ENCODE measurements at regions not wholly inside any gene's neighbourhood (a gene's known extent, or its start where the extent isn't known, plus 50 kb on each side); places are given as distances from the start of the nearest gene placed in this dataset.
A peak's percentile ranks its signal among the peaks of the same experiment; 100 is the strongest.

DNA sequence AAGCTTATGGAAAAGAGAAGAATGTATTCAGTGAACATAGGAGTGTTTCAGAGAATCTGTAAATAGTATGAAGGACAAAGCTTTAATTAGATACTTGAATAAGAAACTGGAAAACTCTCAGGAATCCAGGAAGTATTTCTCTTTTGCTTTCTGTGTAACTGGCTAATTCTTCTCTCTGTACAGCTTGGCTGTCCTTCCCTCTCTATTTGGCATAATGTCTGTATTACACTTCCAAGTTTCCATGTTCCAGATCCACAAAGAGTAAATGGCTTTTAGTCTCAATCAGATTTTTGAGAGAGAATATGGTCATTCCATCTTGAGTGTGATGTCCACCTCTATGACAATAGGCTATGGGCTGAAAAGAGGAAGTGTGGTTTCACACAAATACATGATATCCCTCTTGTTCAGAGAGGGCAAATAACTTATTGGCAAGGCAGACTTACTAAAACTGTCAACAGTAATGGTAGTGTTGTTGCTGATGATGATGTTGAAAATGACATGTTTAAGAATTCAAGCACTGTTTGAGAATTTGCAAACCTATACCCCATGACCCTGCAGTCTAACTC lies 129.2 kb upstream of the ERBB4 start:
- no peak for DNase-seq (ENCODE audit: low read depth)
- H3K4me3 ChIP-seq (ENCODE audit: low read depth, low read length): no peak overlapping the region
- TF ChIP-seq, protein P1, sequence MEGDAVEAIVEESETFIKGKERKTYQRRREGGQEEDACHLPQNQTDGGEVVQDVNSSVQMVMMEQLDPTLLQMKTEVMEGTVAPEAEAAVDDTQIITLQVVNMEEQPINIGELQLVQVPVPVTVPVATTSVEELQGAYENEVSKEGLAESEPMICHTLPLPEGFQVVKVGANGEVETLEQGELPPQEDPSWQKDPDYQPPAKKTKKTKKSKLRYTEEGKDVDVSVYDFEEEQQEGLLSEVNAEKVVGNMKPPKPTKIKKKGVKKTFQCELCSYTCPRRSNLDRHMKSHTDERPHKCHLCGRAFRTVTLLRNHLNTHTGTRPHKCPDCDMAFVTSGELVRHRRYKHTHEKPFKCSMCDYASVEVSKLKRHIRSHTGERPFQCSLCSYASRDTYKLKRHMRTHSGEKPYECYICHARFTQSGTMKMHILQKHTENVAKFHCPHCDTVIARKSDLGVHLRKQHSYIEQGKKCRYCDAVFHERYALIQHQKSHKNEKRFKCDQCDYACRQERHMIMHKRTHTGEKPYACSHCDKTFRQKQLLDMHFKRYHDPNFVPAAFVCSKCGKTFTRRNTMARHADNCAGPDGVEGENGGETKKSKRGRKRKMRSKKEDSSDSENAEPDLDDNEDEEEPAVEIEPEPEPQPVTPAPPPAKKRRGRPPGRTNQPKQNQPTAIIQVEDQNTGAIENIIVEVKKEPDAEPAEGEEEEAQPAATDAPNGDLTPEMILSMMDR (IDR thresholded peaks at IDR 0.05; ENCODE audit: insufficient read depth, low read depth, low read length): no peak

DNA sequence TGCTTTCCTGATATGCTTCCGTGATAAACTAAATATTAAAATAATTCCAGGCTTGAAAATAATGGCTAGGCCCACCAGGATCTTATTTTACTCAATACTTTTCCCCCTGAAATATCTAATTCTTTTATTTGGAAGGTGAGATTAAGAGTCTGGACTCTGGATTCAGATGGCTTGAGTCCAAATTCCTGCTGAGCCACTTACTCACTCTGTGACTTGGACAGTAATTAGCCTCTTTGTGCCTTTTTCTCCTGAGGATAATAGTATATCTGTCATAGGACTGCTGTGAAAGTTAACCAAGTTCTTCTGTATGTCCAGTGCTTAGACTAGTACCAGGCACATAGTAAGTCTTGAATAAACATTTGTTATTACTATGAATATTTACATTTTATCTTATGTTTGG lies 127.3 kb upstream of the ERBB4 start:
- no peak for DNase-seq (ENCODE audit: low read depth)
- H3K4me3 ChIP-seq (ENCODE audit: low read depth, low read length): no peak overlapping the region
- TF ChIP-seq, protein P1 (IDR thresholded peaks at IDR 0.05; ENCODE audit: insufficient read depth, low read depth, low read length): no peak

DNA sequence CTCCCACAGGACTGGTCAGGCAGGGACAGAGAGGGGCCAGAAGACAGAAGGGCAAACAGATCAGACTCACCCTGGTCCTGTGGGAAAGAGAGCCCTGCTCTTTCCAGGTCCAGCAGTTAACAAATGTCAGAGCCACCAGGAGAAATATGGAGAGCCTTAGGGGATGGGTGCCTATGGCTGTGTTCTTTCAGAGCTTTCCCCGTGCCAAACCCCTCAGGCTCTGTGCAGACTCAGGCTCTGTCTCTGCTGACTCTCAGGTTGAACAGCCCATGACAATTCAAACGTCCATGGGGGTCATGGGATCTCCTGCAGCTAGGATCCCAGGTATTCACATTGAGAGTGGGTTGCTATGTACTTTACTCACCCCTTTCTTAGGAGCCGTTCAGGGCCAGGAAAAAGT lies 120.8 kb upstream of the ERBB4 start:
- TF ChIP-seq, protein P1 (IDR thresholded peaks at IDR 0.05; ENCODE audit: insufficient read depth, low read depth, low read length): no peak
- DNase-seq (ENCODE audit: low read depth): no peak
- no peak overlapping the region for H3K4me3 ChIP-seq (ENCODE audit: low read depth, low read length)

DNA sequence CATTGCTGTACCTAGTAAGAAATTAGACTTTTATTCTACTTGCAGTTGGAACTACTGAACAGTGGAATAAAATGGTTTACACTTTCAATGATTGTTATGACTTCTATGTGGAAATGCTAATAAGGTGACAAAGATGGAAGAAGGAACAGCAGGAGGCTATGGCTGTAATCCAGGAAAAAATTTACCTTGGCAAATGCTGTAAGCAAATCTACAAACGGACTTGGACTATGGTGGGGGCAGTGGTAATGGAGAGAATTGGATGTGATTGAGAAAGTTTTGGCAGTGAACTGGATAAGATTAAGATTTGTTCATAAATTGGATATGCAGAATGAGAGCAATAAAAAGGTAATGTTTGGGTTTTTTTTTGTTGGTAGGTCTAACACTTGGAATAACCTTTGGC lies 111.0 kb upstream of the ERBB4 start:
- TF ChIP-seq, protein P1 (IDR thresholded peaks at IDR 0.05; ENCODE audit: insufficient read depth, low read depth, low read length): no peak
- DNase-seq (ENCODE audit: low read depth): no peak
- H3K4me3 ChIP-seq (ENCODE audit: low read depth, low read length): no peak overlapping the region

DNA sequence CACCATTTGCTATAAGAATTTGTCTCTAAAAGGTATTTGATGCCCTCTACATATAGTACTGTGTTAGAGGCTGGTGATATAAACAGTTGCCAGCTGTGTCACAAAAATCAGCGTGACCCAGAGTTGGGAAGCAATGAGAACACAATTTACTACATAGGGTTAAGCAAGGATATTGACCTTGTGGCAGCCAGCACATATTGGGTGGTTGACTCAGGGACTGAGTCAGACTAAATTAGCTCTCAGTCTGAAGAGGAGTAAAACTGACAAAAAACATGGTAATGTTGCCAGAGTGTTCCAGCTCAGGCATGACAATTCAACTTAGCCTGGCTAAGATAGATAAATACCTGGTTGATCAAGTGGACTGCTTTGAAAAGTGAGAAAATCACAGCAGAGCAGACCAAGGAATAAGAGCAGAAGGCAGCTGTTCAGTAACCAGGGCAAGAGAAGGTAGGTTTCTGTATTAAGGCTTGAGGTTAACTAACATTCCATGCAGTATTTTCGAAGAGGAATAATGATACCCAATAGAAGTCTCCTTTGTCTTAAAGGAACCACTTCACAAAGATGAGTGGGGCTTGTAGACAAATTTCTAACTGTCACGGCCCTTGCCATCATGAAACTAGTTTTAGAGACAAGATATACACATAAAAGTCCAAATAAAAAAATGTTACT lies 108.2 kb upstream of the ERBB4 start:
- TF ChIP-seq, protein P1 (IDR thresholded peaks at IDR 0.05; ENCODE audit: insufficient read depth, low read depth, low read length): no peak
- H3K4me3 ChIP-seq (ENCODE audit: low read depth, low read length): no peak overlapping the region
- peak; percentile 44 for DNase-seq (ENCODE audit: low read depth)

DNA sequence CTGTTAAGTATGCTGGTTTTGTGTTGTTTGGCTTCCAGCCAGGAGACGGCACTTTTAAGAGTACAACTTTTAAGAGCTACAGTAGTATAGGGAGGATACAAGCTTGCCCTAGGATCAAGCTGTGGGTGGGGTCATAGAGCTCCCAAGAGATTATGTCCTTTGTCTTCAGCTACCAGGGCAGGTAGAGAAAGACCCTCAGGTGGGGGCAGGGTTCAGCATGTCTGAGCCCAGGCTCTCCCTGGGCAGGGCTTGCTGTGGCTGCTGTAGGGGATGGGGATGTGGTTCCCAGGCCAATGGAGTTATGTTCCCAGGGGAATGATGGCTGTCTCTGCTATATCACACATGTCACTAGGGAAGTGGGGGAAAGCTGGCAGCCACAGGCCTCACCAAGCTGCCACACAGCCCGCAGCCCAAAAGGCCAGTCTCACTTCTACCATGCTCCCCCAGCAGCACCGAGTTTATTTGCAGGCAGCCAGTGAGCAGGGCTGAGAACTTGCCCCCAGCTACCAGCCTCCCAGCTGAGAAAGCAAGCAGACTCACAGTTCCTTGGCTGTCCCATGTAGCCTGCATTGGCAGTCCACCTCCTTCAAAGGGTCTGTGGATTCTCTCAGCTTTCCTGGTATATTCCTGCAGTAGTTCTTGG lies 105.7 kb upstream of the ERBB4 start:
- no peak overlapping the region for H3K4me3 ChIP-seq (ENCODE audit: low read depth, low read length)
- DNase-seq (ENCODE audit: low read depth): no peak
- TF ChIP-seq, protein P1 (IDR thresholded peaks at IDR 0.05; ENCODE audit: insufficient read depth, low read depth, low read length): no peak
